Breast epithelium (tissue), 3 donors: ENCODE measurements at regions not wholly inside any gene's neighbourhood (a gene's known extent, or its start where the extent isn't known, plus 50 kb on each side); places are given as distances from the start of the nearest gene placed in this dataset.

Experiments used
- CTCF ChIP-seq, 3 donors: fragments of 450-650 bp; IDR thresholded peaks; one replicate each; pipeline ENCODE4 v1.5.1; 2016 to 2017; ENCODE audit warnings: antibody characterized with exemption in 3 of 3, mild to moderate bottlenecking in 3 of 3, moderate library complexity in 3 of 3
- POLR2AphosphoS5 ChIP-seq, 3 donors: sonication (generic); formaldehyde crosslinking; IDR thresholded peaks; one replicate each; pipeline ENCODE4 v1.6.1; 2017; ENCODE audit warnings: antibody characterized with exemption in 3 of 3

GRCh38 chr5:2137444-2138050, 254.8 kb upstream of the IRX4 start:
- TF ChIP-seq CTCF (IDR thresholded peaks at IDR 0.05) (no peak), POLR2AphosphoS5 (IDR thresholded peaks at IDR 0.05) (no peak)
